Ramos (cell line): ENCODE measurements at regions not wholly inside any gene's neighbourhood (a gene's known extent, or its start where the extent isn't known, plus 50 kb on each side); places are given as distances from the start of the nearest gene placed in this dataset.
"Not testable (repeated sequence)": the region's sequence is repeated elsewhere in the genome, so short reads cannot be mapped to it uniquely, and the experiment has no call there.

ENCODE experiments used
- in situ Hi-C: fragments of 300-500 bp; cut with MboI; formaldehyde crosslinking; loops from one replicate; pipeline ENCODE4 v1.14.3; 2022; ENCODE audit warnings: low sequenced_read_pairs; ENCODE audit not compliant: unreplicated experiment

DNA sequence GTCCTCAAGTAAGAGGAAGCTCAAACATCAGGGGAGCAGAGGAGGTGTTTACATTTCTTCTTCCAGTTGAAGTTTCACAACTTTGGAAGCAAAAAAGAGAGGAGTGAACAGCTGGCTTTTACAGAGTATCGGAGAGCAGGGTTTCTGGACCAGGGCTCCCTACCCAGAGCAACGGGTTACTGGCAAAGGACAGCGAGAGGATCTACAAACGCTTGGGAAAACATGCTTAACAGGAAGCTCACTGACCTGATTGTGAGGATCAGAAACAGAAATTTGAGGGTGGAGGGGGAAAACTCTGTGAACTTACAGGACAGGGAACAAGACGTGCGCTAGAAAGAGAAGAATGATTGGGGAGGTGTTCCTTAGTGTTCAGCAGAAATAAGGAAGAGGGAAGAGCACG lies 85.7 kb upstream of the TAB2 start:
- in situ Hi-C loops, result no loop called here

GRCh38 chr6:149233056-149233715 lies 84.3 kb upstream of the TAB2 start:
- in situ Hi-C loops, result no loop called here

GRCh38 chr6:149234051-149234962 lies 83.2 kb upstream of the TAB2 start:
- in situ Hi-C loops, result no loop called here

GRCh38 chr6:149235130-149235561 lies 82.4 kb upstream of the TAB2 start:
- in situ Hi-C loops, result no loop called here

- in situ Hi-C loops, result no loop called here
Measured at GRCh38 chr6:149236589-149236988, 80.9 kb upstream of the TAB2 start.

DNA sequence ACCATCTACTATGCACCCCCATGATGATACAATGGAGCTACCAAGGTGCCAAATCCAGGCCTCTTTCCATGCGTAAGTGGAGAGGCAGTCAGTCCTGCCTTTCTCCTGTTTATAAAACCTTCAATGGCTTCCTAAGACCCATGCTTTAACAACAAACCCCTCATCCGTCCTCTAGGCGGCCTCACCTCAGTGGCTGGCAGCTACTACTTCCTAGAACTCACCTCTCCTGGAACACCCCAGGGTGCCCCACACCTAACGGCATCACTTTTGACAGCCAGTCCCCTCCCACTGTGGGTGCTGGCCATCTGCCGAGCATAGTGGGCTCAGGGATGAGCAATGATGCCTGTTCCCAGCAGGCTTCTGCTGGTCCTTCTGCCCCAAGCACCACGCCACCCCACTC lies 80.0 kb upstream of the TAB2 start:
- in situ Hi-C loops, result no loop called here

DNA sequence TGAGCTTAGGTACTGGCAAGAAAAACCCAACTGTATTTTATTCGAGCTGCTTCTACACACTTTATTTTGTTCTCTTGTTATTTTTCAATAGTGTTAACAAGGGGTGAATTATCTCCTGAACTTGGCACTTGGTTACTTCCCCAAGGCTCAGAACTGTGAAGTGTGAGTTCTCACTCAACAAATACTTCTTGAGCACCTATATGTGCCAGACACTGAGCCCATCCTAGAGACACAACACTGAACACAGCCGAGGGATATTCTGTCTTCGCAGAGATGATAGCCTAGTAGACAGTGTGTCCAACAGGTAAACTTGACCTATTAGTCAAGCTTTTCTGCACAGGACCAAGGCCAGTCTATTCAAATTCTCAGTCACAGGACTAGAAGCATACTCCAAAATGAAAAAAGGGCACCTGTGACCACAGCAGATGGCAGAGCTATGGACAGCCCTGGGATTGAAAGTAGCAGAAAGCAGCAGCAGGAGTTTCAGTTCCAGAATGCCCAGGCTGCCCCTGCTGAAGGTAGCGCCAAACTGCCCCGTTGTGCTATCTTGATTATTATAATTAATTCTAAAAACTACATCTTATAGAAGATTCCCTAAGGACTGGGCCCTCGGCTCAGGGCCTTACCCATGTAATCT lies 77.8 kb upstream of the TAB2 start:
- in situ Hi-C loops, result no loop called here

GRCh38 chr6:149242883-149243282 lies 74.6 kb upstream of the TAB2 start:
- in situ Hi-C loops, result no loop called here

- in situ Hi-C loops, result no loop called here
Measured at GRCh38 chr6:149244105-149244504, 73.4 kb upstream of the TAB2 start.

DNA sequence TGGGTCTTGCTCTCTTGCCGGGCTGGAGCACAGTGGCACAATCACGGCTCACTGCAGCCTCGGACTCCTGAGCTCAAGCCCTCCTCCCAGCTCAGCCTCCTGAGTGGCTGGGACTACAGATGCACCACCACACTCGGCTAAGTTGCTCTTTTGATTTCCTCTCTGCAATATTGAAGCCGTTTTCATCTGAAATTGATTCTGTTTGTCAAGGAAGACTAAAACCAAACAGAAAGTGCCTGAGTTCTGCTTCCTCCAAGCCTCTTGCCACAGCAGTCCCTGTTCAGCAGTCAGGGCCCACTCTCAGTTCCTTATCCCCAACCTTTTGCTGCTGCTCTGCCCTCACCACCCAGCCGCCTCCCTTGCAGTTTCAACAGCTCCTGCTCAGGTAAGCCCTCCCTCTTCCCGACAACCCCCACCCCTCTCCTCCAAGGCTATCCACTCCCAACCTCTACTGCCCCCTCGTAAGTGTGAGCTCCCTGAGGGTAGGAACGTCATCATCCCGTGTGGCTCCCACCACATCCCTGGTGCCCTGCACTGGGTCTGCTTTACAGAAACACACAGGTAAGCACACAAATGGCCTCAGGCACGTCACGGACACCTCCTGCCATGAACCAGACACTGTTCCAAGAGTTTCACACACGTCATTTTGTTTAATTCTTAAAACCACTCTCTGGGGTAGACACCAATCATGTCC lies 70.7 kb upstream of the TAB2 start:
- in situ Hi-C loops, result no loop called here

- in situ Hi-C loops, result no loop called here
Measured at GRCh38 chr6:149247385-149247763, 70.1 kb upstream of the TAB2 start.

- in situ Hi-C loops, result not testable (repeated sequence)
Measured at GRCh38 chr6:149248263-149248662, 69.2 kb upstream of the TAB2 start.

DNA sequence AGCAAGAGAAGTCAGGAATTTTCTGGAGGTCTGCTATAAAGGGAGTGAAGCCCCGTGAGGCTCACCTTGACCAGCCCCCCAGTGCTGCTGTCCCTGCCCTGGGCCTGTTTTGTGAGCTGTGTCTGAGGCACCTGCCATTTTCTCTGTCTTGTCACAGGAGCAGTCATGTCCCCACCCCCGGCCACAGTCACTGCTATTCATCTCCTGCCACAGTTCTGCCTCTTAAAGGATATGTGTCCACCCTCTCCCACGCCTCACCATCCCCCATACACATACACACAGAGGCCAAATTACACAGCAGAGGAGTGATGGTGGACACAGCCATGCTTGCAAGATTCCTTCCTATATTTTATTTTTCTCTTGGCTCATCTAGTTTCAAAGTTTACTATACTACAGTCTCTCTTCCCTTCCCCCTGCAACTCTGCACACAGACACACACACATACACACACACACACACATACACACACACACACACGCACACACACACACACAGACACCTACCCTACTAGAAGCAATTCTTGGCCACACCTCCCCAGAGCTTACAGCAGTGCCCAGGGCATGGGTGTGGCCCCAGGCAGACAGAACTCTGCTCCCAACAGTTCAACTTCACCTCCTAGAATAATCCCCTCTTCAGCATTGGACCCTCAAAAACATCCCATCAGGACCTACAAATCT lies 68.7 kb upstream of the TAB2 start:
- in situ Hi-C loops, result no loop called here

DNA sequence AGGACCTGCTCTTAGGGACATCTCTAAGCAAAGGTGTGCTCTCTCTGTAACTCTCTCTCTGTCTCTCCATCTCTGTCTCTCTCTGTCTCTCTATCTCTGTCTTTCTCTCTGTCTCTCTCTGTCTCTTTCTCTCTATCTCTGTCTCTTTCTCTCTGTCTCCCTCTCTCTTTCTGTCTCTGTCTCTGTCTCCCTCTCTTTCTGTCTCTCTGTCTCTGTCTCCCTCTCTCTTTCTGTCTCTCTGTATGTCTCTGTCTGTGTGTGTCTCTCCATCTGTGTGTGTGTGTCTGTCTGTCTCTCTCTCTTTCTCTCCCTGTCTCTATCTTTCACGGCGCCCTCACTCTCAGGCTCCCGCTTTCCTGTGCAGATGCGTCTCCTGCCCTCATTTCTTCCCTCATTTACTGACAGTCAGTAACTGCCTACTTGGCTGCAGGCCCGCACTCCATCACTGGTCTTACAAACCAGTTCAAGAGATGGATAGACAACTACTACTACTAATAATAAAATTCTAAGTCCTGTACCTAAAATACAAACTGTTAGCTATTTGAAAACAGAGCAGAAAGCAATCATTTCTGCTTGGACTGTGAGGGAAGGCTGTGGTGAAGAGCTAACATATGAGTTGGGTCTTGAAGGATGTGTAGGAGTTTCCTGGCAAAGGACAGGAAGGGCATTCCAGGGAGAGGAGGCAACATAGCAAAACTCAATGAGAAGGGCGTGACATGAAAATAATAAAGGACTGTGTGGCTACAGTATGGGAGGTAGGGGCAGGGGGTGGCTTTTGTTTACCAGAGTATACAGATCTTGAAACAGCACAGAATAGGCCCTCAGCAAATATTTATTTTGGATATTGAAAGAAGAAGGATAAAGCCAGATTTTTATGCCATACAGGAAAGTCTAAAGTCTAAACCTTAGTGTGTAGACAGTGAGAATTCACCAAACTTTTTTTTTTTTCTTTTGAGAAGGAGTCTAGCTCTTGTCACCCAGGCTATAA lies 67.8 kb upstream of the TAB2 start:
- in situ Hi-C loops, result no loop called here

- in situ Hi-C loops, result no loop called here
Measured at GRCh38 chr6:149250951-149251350, 66.6 kb upstream of the TAB2 start.

- in situ Hi-C loops, result no loop called here
Measured at GRCh38 chr6:149252622-149253021, 64.9 kb upstream of the TAB2 start.

DNA sequence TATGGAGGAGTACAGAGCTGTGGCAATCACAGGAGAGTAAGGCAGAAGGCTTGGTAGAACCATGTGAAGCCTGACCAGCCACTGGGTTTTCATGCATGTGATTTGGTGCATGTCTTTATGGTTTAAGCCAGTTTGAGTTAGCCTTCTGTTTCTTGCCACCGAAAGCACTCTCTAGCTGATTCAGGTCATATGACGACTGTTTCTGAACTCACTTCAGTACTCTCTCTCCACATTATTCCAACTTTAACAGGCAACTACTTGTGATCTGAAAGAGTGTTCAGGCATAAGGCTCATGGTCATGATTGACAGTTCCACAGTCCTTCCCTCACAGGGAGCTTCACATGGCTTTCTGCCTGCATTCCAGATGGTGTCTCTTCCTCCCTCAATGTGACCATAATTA lies 63.3 kb upstream of the TAB2 start:
- in situ Hi-C loops, result no loop called here

DNA sequence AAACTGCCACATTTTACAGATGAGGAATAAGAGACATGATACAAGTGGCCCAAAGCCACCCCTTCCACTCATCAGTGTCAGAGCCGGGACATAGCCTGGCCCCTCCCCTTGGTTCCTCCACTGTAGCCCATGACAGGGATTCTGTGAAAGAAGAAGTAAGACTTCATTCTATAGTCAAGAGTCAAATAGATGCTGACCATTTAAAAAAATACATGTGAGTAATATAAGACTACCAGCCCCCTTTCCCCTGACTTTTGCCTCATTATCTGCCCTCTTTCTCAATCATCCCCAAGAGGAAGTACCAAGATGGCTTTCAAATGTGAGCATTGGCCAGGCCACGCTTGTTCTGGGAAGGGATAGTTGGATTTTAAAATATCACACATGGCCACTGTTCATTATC lies 57.8 kb upstream of the TAB2 start:
- in situ Hi-C loops, result no loop called here
